Skeletal muscle cell (primary cell): ENCODE measurements at regions not wholly inside any gene's neighbourhood (a gene's known extent, or its start where the extent isn't known, plus 50 kb on each side); places are given as distances from the start of the nearest gene placed in this dataset.
A peak's percentile ranks its signal among the peaks of the same experiment; 100 is the strongest.
"Not testable (repeated sequence)": the region's sequence is repeated elsewhere in the genome, so short reads cannot be mapped to it uniquely, and the experiment has no call there.

Source experiments
- DNase-seq: peaks from one replicate; pipeline ENCODE4 v3.0.0-alpha.2; 2010; ENCODE audit warnings: low read depth
- H3K4me3 ChIP-seq: 2 replicates; pipeline ENCODE4 v1.5.1; 2011; ENCODE audit warnings: low read depth, mild to moderate bottlenecking, control low read depth, low read length, moderate library complexity

- DNase-seq, result no peak
- no peak overlapping the region for H3K4me3 ChIP-seq
Observed at GRCh38 chr4:43089730-43090129, 197.2 kb downstream of the GRXCR1 start.

- no peak overlapping the region for H3K4me3 ChIP-seq
- no peak for DNase-seq
Observed at GRCh38 chr4:43103048-43103447, 210.5 kb downstream of the GRXCR1 start.

GRCh38 chr4:43112139-43112538 lies 219.6 kb downstream of the GRXCR1 start:
- DNase-seq, result no peak

GRCh38 chr4:43113196-43113595 lies 220.7 kb downstream of the GRXCR1 start:
- H3K4me3 ChIP-seq, result no peak overlapping the region
- no peak for DNase-seq

More at GRCh38 chr4:43112139-43112538, 219.6 kb downstream of the GRXCR1 start:
- no peak overlapping the region for H3K4me3 ChIP-seq

GRCh38 chr4:43126595-43126994 lies 234.1 kb downstream of the GRXCR1 start:
- H3K4me3 ChIP-seq, result no peak overlapping the region
- DNase-seq, result no peak

GRCh38 chr4:43130228-43131021 lies 237.9 kb downstream of the GRXCR1 start:
- DNase-seq, result no peak
- no peak overlapping the region for H3K4me3 ChIP-seq

- peak; percentile 25 for DNase-seq
- H3K4me3 ChIP-seq, result no peak overlapping the region
Observed at GRCh38 chr4:43132010-43132582, 239.6 kb downstream of the GRXCR1 start.

GRCh38 chr4:43133566-43133965 lies 241.1 kb downstream of the GRXCR1 start:
- DNase-seq, result no peak
- H3K4me3 ChIP-seq, result no peak overlapping the region

- no peak for DNase-seq
- H3K4me3 ChIP-seq, result no peak overlapping the region
Observed at GRCh38 chr4:43136752-43137151, 244.2 kb downstream of the GRXCR1 start.

GRCh38 chr4:43146198-43146597 lies 253.7 kb downstream of the GRXCR1 start:
- DNase-seq, result no peak
- no peak overlapping the region for H3K4me3 ChIP-seq

GRCh38 chr4:43148481-43148880 lies 256.0 kb downstream of the GRXCR1 start:
- DNase-seq, result no peak
- H3K4me3 ChIP-seq, result no peak overlapping the region

- no peak overlapping the region for H3K4me3 ChIP-seq
- no peak for DNase-seq
Observed at GRCh38 chr4:43163101-43163792, 270.7 kb downstream of the GRXCR1 start.

GRCh38 chr4:43189741-43190140 lies 297.2 kb downstream of the GRXCR1 start:
- no peak for DNase-seq
- no peak overlapping the region for H3K4me3 ChIP-seq

- H3K4me3 ChIP-seq, DNase-seq: not testable (repeated sequence)
Observed at GRCh38 chr4:43212576-43212975, 320.1 kb downstream of the GRXCR1 start.

GRCh38 chr4:43223820-43224219 lies 331.3 kb downstream of the GRXCR1 start:
- H3K4me3 ChIP-seq, result no peak overlapping the region

GRCh38 chr4:43224559-43224958 lies 332.0 kb downstream of the GRXCR1 start:
- no peak overlapping the region for H3K4me3 ChIP-seq
- peak; percentile 8 for DNase-seq

More at GRCh38 chr4:43223820-43224219, 331.3 kb downstream of the GRXCR1 start:
- peak; percentile 7 for DNase-seq

GRCh38 chr4:43233321-43233720 lies 340.8 kb downstream of the GRXCR1 start:
- no peak for DNase-seq
- no peak overlapping the region for H3K4me3 ChIP-seq

GRCh38 chr4:43234626-43235415 lies 342.3 kb downstream of the GRXCR1 start:
- DNase-seq, result no peak

GRCh38 chr4:43238008-43238407 lies 345.5 kb downstream of the GRXCR1 start:
- no peak for DNase-seq
- H3K4me3 ChIP-seq, result no peak overlapping the region

More at GRCh38 chr4:43234626-43235415, 342.3 kb downstream of the GRXCR1 start:
- H3K4me3 ChIP-seq, result no peak overlapping the region

GRCh38 chr4:43238585-43238984 lies 346.1 kb downstream of the GRXCR1 start:
- DNase-seq, result no peak

More at GRCh38 chr4:43238585-43238984, 346.1 kb downstream of the GRXCR1 start:
- H3K4me3 ChIP-seq, result no peak overlapping the region
